Uterus (tissue), 2 donors: ENCODE measurements at regions not wholly inside any gene's neighbourhood (a gene's known extent, or its start where the extent isn't known, plus 50 kb on each side); places are given as distances from the start of the nearest gene placed in this dataset.

ENCODE experiments used
- POLR2A ChIP-seq, 2 donors: fragments of 450-650 bp; IDR thresholded peaks; one replicate each; pipeline ENCODE4 v1.6.1; 2016; ENCODE audit warnings: antibody characterized with exemption in 2 of 2, mild to moderate bottlenecking in 1 of 2, moderate library complexity in 1 of 2
- TF ChIP-seq, protein P1 (sequence below), 4 experiments: fragments of 200-600 bp in 2 of 4; fragments of 450-650 bp in 2 of 4; sonication (generic) in 2 of 4; IDR thresholded peaks; one replicate each; pipeline ENCODE4 v1.5.1; 2016 to 2019; ENCODE audit warnings: antibody characterized with exemption in 4 of 4, mild to moderate bottlenecking in 2 of 4, moderate library complexity in 1 of 4

DNA sequence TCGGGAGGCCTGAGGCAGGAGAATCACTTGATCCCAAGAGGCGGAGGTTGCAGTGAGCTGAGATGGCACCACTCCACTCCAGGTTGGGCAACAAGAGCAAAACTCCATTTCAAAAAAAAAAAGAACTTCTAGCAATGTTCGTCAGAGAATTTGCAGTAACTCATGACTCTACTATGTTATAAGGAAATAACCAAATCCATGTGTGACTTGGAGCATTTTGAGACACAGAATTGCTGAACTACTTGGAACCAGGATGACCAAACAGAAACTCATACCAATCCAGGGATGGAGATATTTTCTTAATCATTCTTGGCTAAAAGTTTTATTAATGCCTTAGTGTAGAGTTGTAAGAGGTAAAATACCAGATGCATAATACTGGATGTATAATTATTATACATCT, 99.9 kb upstream of the BNC2 start:
- TF ChIP-seq, protein P1, sequence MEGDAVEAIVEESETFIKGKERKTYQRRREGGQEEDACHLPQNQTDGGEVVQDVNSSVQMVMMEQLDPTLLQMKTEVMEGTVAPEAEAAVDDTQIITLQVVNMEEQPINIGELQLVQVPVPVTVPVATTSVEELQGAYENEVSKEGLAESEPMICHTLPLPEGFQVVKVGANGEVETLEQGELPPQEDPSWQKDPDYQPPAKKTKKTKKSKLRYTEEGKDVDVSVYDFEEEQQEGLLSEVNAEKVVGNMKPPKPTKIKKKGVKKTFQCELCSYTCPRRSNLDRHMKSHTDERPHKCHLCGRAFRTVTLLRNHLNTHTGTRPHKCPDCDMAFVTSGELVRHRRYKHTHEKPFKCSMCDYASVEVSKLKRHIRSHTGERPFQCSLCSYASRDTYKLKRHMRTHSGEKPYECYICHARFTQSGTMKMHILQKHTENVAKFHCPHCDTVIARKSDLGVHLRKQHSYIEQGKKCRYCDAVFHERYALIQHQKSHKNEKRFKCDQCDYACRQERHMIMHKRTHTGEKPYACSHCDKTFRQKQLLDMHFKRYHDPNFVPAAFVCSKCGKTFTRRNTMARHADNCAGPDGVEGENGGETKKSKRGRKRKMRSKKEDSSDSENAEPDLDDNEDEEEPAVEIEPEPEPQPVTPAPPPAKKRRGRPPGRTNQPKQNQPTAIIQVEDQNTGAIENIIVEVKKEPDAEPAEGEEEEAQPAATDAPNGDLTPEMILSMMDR (IDR thresholded peaks at IDR 0.05), result no peak
- no peak for TF ChIP-seq POLR2A (IDR thresholded peaks at IDR 0.05)
